Urinary bladder (tissue), 3 donors: ENCODE measurements at regions not wholly inside any gene's neighbourhood (a gene's known extent, or its start where the extent isn't known, plus 50 kb on each side); places are given as distances from the start of the nearest gene placed in this dataset.

Source experiments
- DNase-seq: peaks from one replicate; pipeline ENCODE4 v3.0.0-alpha.2; 2015; ENCODE audit errors: extremely low spot score
- H3K27ac ChIP-seq: one replicate; pipeline ENCODE4 v1.5.1; 2013; ENCODE audit warnings: low read depth, mild to moderate bottlenecking, moderate library complexity
- H3K36me3 ChIP-seq: one replicate; pipeline ENCODE4 v1.6.1; 2013; ENCODE audit warnings: mild to moderate bottlenecking, moderate library complexity; ENCODE audit not compliant: insufficient read depth
- H3K4me1 ChIP-seq: one replicate; pipeline ENCODE4 v1.6.1; 2013; ENCODE audit warnings: mild to moderate bottlenecking, moderate library complexity; ENCODE audit not compliant: insufficient read depth
- H3K4me3 ChIP-seq: one replicate; pipeline ENCODE4 v1.5.1; 2013; ENCODE audit warnings: low read depth, low read length
- WGBS: extraction: QIAGEN DNeasy Blood & Tissue Kit; methylation state at CpG from one replicate; pipeline ENCODE4 v1.1.7; 2013; 5-methylcytosine and 5-hydroxymethylcytosine counted together
- donor health status: healthy with polysubstance abuse.
- donor health status: healthy.

DNA sequence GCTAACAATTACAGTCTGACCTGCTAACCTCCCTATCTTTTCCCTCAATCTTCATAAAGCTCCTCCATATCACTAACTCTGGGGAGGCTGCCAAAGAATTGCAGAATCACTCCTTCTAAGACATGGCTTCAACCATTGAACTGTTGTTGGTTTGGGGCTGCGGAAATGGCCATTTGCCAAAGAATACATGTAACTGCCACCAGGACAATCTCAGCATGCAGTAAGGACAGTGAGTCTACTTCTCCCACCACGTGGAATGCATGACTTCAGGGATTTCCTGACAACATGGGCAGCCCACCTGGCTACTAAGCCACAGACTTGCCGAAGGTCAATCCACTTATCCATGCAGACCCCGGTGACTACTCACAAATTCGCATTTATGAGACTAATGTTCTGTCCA lies 104.3 kb upstream of the NUDT7 start:
- no peak for DNase-seq
- no peaks in the 10 kb centered on the region for H3K4me1 ChIP-seq
- WGBS, result 44% methylated on average over 5 of the region's 5 CpGs
- H3K4me3 ChIP-seq, result no peak overlapping the region
- no peaks in the 10 kb centered on the region for H3K36me3 ChIP-seq
- no peak overlapping the region for H3K27ac ChIP-seq

DNA sequence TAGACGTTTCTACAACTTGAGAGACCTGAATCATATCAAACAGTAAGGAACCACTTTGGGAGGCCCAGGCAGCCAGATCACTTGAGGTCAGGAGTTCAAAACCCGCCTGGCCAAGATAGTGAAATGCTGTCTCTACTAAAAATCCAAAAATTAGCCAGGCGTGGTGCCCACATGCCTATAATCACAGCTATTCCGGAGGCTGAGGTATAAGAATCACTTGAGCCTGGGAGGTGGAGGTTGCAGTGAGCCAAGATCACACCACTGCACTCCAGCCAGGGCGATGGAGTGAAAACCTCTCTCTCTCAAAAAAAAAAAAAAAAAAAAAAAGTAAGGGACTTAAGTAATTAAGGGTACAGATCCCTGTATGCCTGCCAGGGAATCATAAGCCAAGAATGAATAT lies 103.4 kb upstream of the NUDT7 start:
- DNase-seq, result no peak
- no peaks in the 10 kb centered on the region for H3K36me3 ChIP-seq
- H3K4me3 ChIP-seq, result no peak overlapping the region
- no peak overlapping the region for H3K27ac ChIP-seq
- H3K4me1 ChIP-seq, result no peaks in the 10 kb centered on the region
- WGBS, result 85% methylated on average over 5 of the region's 5 CpGs

DNA sequence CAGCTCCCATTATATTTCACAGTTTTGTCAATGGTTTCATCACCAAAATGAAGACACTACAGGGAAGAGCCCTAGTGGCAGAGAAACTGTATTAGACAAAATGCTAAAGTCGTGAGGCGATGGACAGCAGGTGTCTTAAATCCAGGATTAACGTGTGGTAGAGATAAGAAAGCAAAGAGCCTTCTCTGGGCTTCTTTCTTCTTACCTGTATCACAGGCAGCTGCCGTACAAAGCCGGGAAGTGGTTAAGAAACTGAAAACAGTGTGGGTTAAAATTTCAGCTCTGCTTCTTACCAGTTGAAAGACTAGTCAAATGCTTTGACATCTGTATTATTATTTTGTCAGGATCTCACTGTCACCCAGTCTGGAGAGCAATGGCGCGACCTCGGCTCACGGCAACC lies 98.2 kb upstream of the NUDT7 start:
- no peaks in the 10 kb centered on the region for H3K4me1 ChIP-seq
- no peak for DNase-seq
- H3K27ac ChIP-seq, result no peak overlapping the region
- H3K4me3 ChIP-seq, result no peak overlapping the region
- 85% methylated on average over 9 of the region's 9 CpGs for WGBS
- no peaks in the 10 kb centered on the region for H3K36me3 ChIP-seq

DNA sequence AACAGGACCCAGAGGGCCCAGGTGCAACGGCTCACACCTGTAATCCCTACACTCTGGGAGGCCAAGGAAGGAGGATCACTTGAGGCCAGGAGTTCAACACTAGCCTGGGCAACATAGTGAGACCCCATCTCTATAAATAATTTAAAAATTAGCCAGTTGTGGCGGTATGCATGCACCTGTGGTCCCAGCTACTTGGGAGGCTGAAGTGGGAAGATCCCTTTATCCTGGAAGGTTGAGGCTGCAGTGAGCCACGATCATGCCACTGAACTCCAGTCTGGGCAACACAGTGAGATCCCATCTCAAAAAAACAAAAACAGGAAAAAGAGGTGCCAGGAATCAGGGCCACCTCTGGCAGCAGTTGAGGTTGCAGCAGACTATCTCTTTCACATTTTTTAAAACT lies 85.7 kb upstream of the NUDT7 start:
- WGBS, result 87% methylated on average over 3 of the region's 3 CpGs
- Histone ChIP-seq H3K27ac (no peak overlapping the region), H3K36me3 (no peaks in the 10 kb centered on the region), H3K4me3 (no peak overlapping the region), H3K4me1 (no peaks in the 10 kb centered on the region)
- no peak for DNase-seq

DNA sequence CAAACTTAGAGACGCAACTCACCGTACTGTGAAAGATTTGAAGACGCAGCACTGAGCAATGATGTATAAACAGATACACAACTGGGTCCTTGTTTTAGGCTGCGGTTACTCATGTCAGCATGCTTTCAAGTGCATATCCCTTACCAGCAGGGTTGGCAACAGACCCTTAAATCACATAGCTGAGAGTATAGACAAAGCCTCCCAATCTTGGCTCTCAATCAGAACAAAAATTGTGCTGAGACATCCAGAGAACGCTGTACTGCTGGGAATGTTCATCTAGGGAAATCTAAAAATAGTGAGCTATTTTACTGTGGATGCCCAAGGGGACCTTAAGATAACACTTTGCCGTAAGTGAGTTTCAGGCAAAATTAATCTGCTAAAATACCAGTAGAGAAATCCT lies 84.4 kb upstream of the NUDT7 start:
- Histone ChIP-seq H3K4me3 (no peak overlapping the region), H3K36me3 (no peaks in the 10 kb centered on the region), H3K4me1 (no peaks in the 10 kb centered on the region), H3K27ac (no peak overlapping the region)
- no peak for DNase-seq
- WGBS, result 33% methylated on average over 6 of the region's 6 CpGs

DNA sequence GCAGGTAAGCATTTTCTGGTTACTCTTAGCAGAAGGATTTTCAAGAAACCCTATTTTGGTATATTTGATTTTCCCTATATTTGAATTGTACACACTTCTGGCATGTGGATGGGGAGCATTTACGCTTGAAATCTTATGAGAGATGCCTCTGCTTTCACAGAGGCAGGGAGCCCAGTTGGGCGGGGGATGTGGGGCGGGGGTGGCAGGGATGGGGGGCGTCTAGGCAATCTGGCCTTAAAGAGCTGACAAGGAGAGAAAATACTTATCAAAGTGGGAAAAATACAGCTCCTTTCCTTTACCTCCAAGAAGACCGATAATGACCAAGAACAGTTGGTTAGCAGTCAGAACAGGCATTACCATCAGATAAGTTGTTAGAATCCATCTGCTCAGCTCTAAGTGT lies 79.1 kb upstream of the NUDT7 start:
- Histone ChIP-seq H3K4me3 (no peak overlapping the region), H3K36me3 (no peaks in the 10 kb centered on the region), H3K27ac (no peak overlapping the region), H3K4me1 (no peaks in the 10 kb centered on the region)
- 77% methylated on average over 5 of the region's 5 CpGs for WGBS
- no peak for DNase-seq

DNA sequence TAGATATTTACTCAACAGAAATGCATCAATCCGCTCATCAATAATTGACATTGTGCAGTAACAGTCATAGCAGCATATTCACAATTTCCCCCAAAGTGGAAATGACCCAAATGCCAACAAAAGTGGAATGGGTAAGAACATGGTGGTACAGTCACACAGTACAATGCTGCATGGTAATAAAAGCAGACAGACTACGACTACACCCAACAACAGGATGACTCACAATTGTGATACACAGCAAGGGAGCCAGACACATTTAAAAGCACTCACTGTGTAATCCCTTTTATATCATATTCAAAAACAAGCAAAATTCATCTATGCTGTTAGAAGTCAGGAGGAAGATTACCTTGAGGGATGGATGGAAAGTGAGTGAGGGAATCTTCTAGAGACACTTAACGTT lies 76.5 kb upstream of the NUDT7 start:
- H3K4me1 ChIP-seq, result no peaks in the 10 kb centered on the region
- WGBS, result 83% methylated on average over 3 of the region's 3 CpGs
- DNase-seq, result no peak
- H3K4me3 ChIP-seq, result no peak overlapping the region
- H3K27ac ChIP-seq, result no peak overlapping the region
- H3K36me3 ChIP-seq, result no peaks in the 10 kb centered on the region

DNA sequence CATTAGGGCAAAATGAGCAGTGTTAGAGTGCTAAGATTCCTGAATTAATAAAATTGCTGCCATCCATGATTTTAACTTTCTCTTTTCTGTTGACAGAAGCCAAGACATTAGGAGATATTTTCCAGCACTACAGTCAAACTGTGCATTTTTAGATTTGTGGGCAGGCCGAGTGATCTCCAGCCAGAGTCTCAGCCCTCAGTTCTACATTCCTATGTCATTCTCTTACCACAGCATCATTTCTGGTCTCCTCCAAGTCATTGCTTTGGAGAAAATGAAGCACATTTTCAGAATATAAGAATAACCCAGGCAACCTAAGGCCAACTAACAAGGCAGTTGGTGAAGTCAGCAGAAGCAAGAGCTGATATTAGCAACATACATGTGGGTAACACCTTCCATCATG lies 74.6 kb upstream of the NUDT7 start:
- WGBS, result 65% methylated on average over 1 of the region's 1 CpG

DNA sequence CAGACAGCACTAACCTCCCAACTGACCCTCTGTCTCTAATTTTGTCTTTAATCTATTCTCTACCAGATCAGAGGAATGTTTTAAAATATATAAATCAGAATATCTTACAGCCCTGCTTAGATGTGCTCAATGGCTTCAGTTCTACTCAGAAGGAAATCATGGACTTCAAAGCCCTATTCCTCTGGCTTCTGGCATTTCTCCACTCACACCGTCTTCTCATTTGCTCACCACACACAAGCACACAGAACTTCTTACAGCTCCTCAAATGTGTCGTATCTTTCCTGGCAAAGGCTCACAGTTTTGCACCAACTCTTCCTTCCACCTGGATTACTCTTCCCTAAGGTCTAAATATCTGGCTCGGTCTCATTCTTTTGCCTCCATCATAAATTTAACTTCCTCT lies 71.6 kb upstream of the NUDT7 start:
- DNase-seq, result no peak
- H3K4me3 ChIP-seq, result no peak overlapping the region
- no peaks in the 10 kb centered on the region for H3K36me3 ChIP-seq
- 49% methylated on average over 3 of the region's 3 CpGs for WGBS
- no peaks in the 10 kb centered on the region for H3K4me1 ChIP-seq
- H3K27ac ChIP-seq, result no peak overlapping the region

More for the DNA sequence above, 74.6 kb upstream of the NUDT7 start:
- Histone ChIP-seq H3K27ac (no peak overlapping the region), H3K4me3 (no peak overlapping the region), H3K4me1 (no peaks in the 10 kb centered on the region), H3K36me3 (no peaks in the 10 kb centered on the region)
- DNase-seq, result no peak

DNA sequence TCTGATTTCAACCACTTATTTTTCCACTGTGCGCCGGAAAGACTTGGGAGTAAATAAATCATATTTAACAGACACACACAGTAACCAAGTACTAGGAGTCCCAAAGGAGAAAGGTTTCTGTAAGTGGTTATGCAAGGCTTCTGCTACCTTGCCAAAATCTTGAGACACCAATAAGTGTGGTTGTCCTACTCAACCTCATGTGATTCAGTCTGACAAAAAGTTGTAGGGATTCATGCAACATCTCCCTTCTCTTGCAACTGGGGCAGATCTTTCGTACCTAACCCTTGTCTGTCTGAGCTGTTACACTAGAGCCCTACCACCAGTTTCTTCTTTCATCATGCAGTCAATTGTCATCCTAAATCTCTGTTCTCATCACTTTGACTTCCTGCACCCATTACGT lies 69.9 kb upstream of the NUDT7 start:
- Histone ChIP-seq H3K36me3 (no peaks in the 10 kb centered on the region), H3K4me1 (no peaks in the 10 kb centered on the region), H3K4me3 (no peak overlapping the region), H3K27ac (no peak overlapping the region)
- DNase-seq, result no peak
- WGBS, result 90% methylated on average over 4 of the region's 4 CpGs

DNA sequence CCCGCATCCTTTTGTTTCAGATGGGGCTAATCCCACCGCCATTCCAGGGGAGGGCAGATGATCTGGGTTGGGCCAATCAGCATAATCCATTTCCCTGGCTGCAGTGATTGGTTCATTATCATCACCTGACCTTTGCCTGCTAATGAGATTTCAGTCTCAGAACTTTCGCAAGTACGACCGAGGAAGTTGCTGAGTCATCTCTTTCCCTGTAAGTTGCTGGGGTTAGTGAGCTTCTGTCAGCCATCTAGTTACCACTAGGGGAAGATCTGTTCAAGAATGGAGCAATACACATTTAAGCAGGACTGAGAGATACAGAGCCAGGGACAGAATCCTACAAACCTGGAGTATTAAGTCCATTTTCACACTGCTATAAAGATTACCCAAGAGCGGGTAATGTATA lies 65.3 kb upstream of the NUDT7 start:
- DNase-seq, result no peak
- no peak overlapping the region for H3K27ac ChIP-seq
- 83% methylated on average over 6 of the region's 6 CpGs for WGBS

DNA sequence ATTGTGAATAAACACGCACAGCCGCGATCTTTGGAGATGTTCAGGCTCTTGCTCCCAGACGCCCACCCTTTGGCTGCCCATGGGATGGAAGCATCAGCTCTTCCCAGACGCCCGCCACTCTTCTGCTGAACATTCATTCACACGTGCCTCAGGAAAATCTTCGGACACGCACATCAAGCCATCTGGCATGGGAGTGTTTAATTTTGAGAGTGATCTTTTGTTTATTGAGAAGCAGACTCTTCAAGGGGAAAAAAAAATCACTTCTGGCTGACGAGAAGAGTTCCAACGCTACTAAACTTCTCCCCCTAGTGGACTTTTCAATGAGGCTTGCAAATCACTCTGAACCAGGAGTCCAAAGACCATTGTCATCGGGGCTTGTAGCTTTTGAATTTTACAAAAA lies 62.0 kb upstream of the NUDT7 start:
- Histone ChIP-seq H3K4me3 (no peak overlapping the region), H3K27ac (no peak overlapping the region), H3K4me1 (no peaks in the 10 kb centered on the region), H3K36me3 (no peaks in the 10 kb centered on the region)
- 12% methylated on average over 12 of the region's 12 CpGs for WGBS
- DNase-seq, result no peak

More for the DNA sequence above, 65.3 kb upstream of the NUDT7 start:
- no peaks in the 10 kb centered on the region for H3K36me3 ChIP-seq
- H3K4me3 ChIP-seq, result no peak overlapping the region
- H3K4me1 ChIP-seq, result no peaks in the 10 kb centered on the region

DNA sequence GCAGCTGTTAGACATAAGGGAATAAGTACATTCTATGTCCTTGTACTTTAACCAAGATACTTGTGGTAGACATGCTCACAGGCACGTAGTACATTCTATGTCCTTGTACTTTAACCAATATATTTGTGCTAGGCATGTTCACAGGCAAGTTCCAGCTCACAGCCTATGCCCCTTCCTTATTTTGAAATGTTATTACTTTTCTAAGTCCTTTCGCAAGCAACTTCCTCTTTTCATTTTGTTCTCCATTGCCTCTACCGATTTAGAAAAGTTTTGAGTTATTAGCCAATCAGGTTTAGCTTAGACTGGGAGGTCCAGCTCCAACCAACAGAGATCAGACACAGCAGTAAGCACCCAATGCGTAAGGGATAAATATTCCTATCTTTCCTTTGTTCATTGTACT lies 60.1 kb upstream of the NUDT7 start:
- Histone ChIP-seq H3K36me3 (no peaks in the 10 kb centered on the region), H3K4me3 (no peak overlapping the region), H3K27ac (no peak overlapping the region), H3K4me1 (no peaks in the 10 kb centered on the region)
- 92% methylated on average over 4 of the region's 4 CpGs for WGBS
- DNase-seq, result no peak

DNA sequence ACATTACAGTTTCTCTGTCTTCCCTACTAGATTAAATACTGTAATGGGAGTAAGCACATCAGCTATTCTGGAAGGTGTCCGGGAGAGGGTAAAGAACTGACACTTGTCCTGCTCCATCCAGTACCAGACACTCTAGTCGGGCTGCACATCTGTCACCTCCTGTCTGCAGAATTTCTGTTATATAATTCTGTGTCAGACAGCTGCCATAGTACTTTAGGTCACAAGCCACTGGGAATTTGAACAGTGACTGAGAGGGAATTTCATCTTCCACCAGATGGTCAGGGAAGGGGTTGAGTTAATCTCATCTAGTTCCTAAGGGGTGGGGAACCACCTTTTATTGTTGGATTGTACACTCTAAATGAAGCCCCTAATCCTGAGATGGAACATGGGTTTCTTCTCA lies 58.6 kb upstream of the NUDT7 start:
- Histone ChIP-seq H3K36me3 (no peaks in the 10 kb centered on the region), H3K4me3 (no peak overlapping the region), H3K4me1 (no peaks in the 10 kb centered on the region), H3K27ac (no peak overlapping the region)
- WGBS, result 96% methylated on average over 2 of the region's 2 CpGs
- DNase-seq, result no peak

DNA sequence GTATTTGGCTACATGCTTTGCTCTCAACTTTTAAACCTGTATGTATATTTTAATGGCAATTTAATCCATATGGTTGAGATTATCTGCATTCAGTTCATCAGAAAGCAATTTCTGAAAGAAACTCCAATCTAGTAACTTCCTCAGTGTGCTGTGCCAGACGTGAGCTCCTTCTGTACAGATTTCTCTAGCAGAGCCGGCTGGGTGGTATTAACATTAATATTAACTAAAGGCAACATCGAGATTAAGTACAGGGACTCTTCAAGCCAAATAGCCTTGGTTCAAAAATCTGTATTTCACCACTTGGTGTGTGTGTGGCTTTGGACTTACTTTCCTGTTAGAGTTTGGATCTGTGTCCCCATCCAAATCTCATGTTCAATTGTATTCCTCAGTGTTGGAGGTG lies 55.5 kb upstream of the NUDT7 start:
- Histone ChIP-seq H3K4me1 (no peaks in the 10 kb centered on the region), H3K4me3 (no peak overlapping the region), H3K27ac (no peak overlapping the region), H3K36me3 (no peaks in the 10 kb centered on the region)
- no peak for DNase-seq
- 60% methylated on average over 3 of the region's 3 CpGs for WGBS
